ENCODE measurements at regions not wholly inside any gene's neighbourhood (a gene's known extent, or its start where the extent isn't known, plus 50 kb on each side); places are given as distances from the start of the nearest gene placed in this dataset.

GRCh38 chr2:186164325-186164724, 321.7 kb upstream of the ZC3H15 start:
- Histone ChIP-seq H3K9ac (ENCODE audit: low read depth in 1 of 2, low read length in 2 of 2) (no peak overlapping the region), H3K4me1 (ENCODE audit: control insufficient read depth in 4 of 4, insufficient read depth in 4 of 4, low read length in 3 of 4) (no peaks in the 10 kb centered on the region), H3K27me3 (ENCODE audit: control insufficient read depth in 4 of 4, insufficient read depth in 4 of 4, low read length in 3 of 4) (no peaks in the 10 kb centered on the region), H3K4me3 (ENCODE audit: low read depth in 1 of 3, low read length in 3 of 3) (no peak overlapping the region), H3K9me3 (ENCODE audit: control insufficient read depth in 4 of 4, low read length in 3 of 4) (no peaks in the 10 kb centered on the region), H3K36me3 (ENCODE audit: control insufficient read depth in 4 of 4, insufficient read depth in 3 of 4, low read depth in 1 of 4, low read length in 3 of 4) (no peaks in the 10 kb centered on the region), H3K27ac (ENCODE audit: low read depth in 1 of 2, low read length in 2 of 2) (no peak overlapping the region)
- WGBS = 99% methylated on average over 2 of the region's 2 CpGs
- DNase-seq (ENCODE audit: low spot score) = no peak
- TF ChIP-seq ZBTB33 (IDR thresholded peaks at IDR 0.05) (no peak), HNF4G (IDR thresholded peaks at IDR 0.05) (no peak)

GRCh38 chr2:186170693-186171092, 315.4 kb upstream of the ZC3H15 start:
- Histone ChIP-seq H3K9ac (ENCODE audit: low read depth in 1 of 2, low read length in 2 of 2) (no peak overlapping the region), H3K9me3 (ENCODE audit: control insufficient read depth in 4 of 4, low read length in 3 of 4) (no peaks in the 10 kb centered on the region), H3K36me3 (ENCODE audit: control insufficient read depth in 4 of 4, insufficient read depth in 3 of 4, low read depth in 1 of 4, low read length in 3 of 4) (no peaks in the 10 kb centered on the region), H3K4me1 (ENCODE audit: control insufficient read depth in 4 of 4, insufficient read depth in 4 of 4, low read length in 3 of 4) (no peaks in the 10 kb centered on the region), H3K27ac (ENCODE audit: low read depth in 1 of 2, low read length in 2 of 2) (no peak overlapping the region), H3K4me3 (ENCODE audit: low read depth in 1 of 3, low read length in 3 of 3) (no peak overlapping the region), H3K27me3 (ENCODE audit: control insufficient read depth in 4 of 4, insufficient read depth in 4 of 4, low read length in 3 of 4) (no peaks in the 10 kb centered on the region)
- no peak for TF ChIP-seq NR2F2 (IDR thresholded peaks at IDR 0.05)
- no peak for TF ChIP-seq RAD21 (IDR thresholded peaks at IDR 0.05)
- TF ChIP-seq CTCF (IDR thresholded peaks at IDR 0.05; ENCODE audit: low read depth, low read length, missing input control) = no peak
- TF ChIP-seq EGR1 (IDR thresholded peaks at IDR 0.05; ENCODE audit: low read depth in 2 of 2) = no peak
- TF ChIP-seq FOXA1 (IDR thresholded peaks at IDR 0.05) = no peak
- TF ChIP-seq YY1 (IDR thresholded peaks at IDR 0.05) = no peak
- TF ChIP-seq SP1 (IDR thresholded peaks at IDR 0.05) = no peak
- no peak for TF ChIP-seq HNF4G (IDR thresholded peaks at IDR 0.05)
- no peak for TF ChIP-seq RXRA (IDR thresholded peaks at IDR 0.05)
- no peak for TF ChIP-seq ATF3 (IDR thresholded peaks at IDR 0.05)
- no peak for TF ChIP-seq ZBTB33 (IDR thresholded peaks at IDR 0.05)
- TF ChIP-seq FOXA2 (IDR thresholded peaks at IDR 0.05) = no peak
- TF ChIP-seq HNF4A (conservative IDR thresholded peaks at IDR 0.05) = no peak
- TF ChIP-seq TAF1 (conservative IDR thresholded peaks at IDR 0.05) = no peak
- no peak for TF ChIP-seq MAX (IDR thresholded peaks at IDR 0.05)
- TF ChIP-seq JUND (IDR thresholded peaks at IDR 0.05) = no peak
- TF ChIP-seq REST (IDR thresholded peaks at IDR 0.05) = no peak
- no peak for TF ChIP-seq GABPA (IDR thresholded peaks at IDR 0.05 in 1 of 2, conservative IDR thresholded peaks at IDR 0.05 in 1 of 2)
- DNase-seq (ENCODE audit: low spot score) = no peak
- WGBS = 92% methylated on average over 1 of the region's 1 CpG

Data from liver (tissue), 8 donors.